Activated T-cell treated with anti-CD3 and anti-CD28 coated beads for 4 hours (primary cell): ENCODE measurements at regions not wholly inside any gene's neighbourhood (a gene's known extent, or its start where the extent isn't known, plus 50 kb on each side); places are given as distances from the start of the nearest gene placed in this dataset.

ENCODE experiments used
- DNase-seq: peaks from one replicate; pipeline ENCODE4 v3.0.0-alpha.2; 2020

GRCh38 chr2:67516899-67517530 is 119.9 kb downstream of the ETAA1 start:
- no peak for DNase-seq

- DNase-seq, result no peak
These were observed 125.0 kb downstream of the ETAA1 start for GRCh38 chr2:67522148-67522547.

- DNase-seq, result no peak
These were observed 127.1 kb downstream of the ETAA1 start for GRCh38 chr2:67524213-67524612.

DNA sequence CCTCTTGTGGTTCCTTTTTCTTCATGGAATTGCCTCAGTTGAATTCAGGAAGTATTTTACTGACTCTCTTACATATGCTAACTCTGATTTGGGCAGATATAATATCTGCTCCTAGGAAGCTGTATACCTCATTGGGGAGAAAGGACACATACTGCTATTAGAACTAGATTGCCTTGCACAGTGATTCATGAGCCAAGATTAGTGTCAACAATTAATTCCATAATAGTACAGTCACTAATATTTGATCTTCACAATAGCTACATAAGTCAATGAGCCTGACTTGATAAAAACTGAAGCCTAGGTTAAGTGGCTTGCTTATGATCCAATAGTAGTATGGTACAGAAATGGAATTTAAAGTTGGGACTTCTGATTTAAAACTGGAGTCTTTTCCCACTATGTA is 127.6 kb downstream of the ETAA1 start:
- no peak for DNase-seq

DNA sequence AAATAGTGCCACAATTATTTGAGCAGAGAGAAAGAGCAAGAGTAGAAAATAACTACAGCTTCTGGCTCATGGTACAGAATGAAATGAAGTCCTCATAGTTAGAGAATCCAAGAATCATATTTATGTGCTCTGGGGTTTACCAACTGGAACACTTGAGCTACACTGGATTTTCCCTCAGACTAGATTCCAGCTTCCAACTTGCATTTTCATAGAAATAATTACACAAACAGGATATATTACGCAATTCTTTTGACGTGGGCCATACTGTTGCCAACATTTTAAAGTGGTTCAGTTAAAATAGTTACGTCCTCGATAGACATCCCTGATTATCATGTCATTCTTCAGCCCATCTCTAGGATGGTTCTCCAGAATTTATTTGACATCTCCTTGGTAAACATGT is 129.2 kb downstream of the ETAA1 start:
- DNase-seq, result no peak

DNA sequence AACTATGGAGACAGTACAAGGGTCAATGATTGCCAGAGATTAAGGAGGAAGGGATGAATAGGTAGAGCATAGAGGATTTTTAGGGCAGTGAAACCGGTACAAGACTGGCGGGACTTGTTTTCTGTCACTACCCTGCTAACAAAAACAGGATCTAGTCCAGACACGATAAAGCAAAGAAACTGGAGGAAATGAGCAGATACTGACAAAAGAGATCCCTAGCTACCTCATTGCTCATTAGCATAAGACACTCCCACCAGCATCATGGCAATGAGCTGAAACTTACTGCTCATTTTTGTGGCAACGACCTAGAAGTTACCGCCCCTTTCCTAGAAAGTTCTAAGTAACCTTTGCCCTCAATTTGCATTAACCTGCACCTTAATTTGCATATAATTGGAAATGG is 131.2 kb downstream of the ETAA1 start:
- no peak for DNase-seq

- no peak for DNase-seq
These were observed 135.3 kb downstream of the ETAA1 start for GRCh38 chr2:67532387-67532786.

- DNase-seq, result no peak
These were observed 137.6 kb downstream of the ETAA1 start for GRCh38 chr2:67534745-67535144.

DNA sequence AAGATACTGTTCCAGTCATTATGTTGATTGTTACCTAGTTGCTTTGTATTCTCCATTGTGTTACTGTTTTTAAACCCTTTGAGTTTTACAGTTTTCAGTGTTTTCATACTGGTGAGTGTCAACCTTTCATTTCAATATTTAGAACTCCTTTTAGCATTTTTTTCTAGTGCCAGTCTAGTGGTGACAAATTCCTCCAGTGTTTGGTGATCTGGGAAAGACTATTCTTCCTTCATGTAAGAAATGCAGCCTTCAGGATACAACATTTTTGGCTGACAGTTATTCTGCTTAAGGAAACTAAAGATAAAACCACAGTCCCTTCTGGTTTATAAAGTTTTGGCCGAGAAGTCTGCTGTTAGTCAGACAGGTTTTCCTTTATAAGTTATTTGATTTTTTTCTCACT is 143.8 kb downstream of the ETAA1 start:
- no peak for DNase-seq

DNA sequence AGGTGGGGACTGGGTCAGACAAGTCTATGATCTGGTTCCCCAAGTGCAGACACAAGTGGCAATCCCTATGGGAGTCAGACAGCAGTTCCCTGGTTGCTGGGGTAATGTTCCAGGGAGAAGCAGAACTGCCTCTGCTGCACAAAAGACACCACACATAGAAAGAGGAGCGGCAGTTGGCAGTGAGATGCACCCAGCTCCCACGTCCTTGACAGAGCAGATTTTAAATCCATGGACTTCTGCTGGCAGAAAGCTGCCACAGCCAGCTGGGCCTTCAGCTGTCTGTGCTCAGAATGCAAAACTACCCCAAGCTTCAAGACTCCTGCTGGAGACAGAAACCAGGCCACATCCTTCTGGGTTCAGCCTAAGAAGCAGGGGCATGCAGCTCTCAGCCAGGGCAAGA is 147.2 kb downstream of the ETAA1 start:
- DNase-seq, result no peak

GRCh38 chr2:67548317-67549201 is 151.4 kb downstream of the ETAA1 start:
- no peak for DNase-seq

GRCh38 chr2:67559156-67559555 is 162.0 kb downstream of the ETAA1 start:
- DNase-seq, result no peak

GRCh38 chr2:67560771-67561456 is 163.8 kb downstream of the ETAA1 start:
- DNase-seq, result no peak

GRCh38 chr2:67561457-67561965 is 164.4 kb downstream of the ETAA1 start:
- no peak for DNase-seq

DNA sequence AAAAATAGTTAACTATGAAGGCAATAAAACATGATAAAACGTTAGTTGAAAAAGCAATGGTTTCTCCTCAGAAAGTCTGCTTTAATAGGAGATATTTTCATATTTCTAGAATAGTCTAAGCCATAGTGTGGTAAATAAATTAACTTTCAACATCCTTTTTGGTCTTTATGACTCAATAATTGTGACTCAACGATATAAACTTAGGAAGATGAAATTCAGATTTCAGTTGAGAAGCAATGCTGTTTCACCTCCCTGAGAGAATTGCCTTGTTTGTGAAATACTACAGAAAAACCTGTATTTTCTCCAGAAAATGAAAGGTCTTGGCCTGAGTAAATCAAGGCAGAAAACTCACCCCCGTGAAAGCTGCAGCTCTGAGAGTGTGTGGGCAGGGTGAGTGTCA is 166.9 kb downstream of the ETAA1 start:
- no peak for DNase-seq

DNA sequence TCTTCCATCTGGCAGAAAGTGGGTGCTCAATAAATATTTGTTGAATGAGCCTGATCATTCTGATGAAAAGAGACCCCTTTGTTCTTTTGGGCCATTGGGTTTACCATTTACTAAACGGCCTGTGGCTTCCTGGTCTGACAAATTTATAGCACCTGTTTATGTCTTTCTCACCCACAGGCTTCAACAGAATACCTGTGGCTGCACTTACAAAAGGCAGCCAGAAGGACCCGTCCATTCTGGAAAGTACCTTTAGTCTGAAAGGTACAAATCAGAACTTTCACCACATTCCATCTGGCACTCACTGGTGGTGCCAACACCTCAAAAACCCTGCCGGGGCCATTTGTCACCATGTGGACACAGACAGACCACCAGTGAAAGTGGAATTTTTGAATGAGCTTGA is 167.5 kb downstream of the ETAA1 start:
- DNase-seq, result no peak

DNA sequence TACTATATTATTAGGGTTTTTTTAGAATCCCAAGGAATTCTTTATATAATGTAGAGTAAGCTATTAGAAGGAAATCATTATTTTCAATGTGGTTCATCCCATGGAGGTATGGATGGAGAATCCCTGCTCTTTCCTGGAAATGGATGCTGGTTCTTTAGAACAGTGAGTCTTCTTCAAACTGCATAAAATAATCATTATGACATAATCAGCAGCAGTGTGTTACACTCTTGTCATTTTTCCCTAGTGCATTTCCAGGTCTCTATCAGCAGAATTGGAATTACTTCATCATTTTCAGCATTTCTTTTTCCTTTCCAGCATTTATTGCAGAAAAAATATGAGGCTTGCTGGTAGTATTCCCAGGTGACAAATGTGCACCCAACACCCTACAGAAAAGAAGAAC is 168.1 kb downstream of the ETAA1 start:
- DNase-seq, result no peak

- no peak for DNase-seq
These were observed 168.6 kb downstream of the ETAA1 start for GRCh38 chr2:67565761-67566160.

DNA sequence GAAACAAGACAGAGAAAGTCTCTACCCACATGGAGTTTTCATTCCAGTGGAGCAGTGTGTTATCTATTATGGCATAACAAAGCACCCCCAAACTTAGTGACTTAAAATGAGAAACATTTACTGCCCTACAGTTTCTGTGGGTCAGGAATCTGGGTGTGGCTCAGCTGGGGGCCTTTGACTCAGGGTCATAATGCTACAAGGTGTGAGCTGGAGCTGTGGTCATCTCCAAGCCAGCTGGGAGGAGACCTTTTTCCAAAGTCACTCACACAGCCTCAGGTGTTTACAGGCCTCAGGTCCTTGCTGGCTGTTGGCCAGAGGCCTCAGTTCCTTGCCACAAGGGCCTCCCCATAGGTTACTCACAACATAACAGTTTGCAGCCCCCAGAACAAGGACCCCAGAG is 169.2 kb downstream of the ETAA1 start:
- no peak for DNase-seq

GRCh38 chr2:67566958-67567635 is 170.0 kb downstream of the ETAA1 start:
- DNase-seq, result no peak

- DNase-seq, result no peak
These were observed 170.8 kb downstream of the ETAA1 start for GRCh38 chr2:67567886-67568285.

- DNase-seq, result no peak
These were observed 173.5 kb downstream of the ETAA1 start for GRCh38 chr2:67570611-67571010.
